ENCODE measurements at regions not wholly inside any gene's neighbourhood (a gene's known extent, or its start where the extent isn't known, plus 50 kb on each side); places are given as distances from the start of the nearest gene placed in this dataset.

DNA sequence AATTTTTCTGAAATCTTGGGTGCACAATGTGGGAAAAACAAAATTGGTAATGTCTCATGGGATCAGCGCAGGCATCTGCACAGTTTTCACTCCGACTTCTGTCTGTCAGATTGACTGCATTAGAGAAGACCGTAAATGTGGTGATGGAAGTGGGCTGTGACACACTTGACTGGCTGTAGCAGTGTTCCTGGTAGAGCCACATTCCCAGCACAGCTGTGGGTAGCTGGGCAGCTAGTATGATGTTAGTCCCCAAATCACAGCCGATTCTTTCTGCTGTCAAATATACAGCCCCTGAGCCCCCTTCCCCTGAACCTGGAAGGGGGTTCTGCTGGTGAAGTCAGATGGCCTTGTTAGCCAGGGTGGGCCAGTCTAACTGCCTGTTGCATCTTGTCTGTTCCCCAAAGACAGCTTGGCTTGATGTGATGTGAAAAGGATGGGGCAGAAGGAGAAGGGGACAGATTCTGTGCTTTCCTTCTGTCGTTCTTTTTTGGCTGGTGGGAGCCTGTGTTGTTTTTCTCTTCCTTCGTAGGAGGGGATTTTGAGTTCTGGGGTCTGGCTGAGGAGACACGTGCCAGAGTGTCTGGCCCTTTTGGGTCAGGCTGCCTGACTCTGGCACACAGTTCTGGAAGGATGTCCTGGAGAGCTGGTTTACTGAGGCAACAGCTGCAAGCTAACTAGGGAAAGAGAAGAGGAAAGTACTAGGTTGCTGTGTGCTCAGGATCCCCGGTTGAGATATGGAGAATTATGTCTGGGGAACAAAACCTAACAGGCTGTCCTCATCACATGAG lies 66.4 kb upstream of the SPRY4 start:
- TF ChIP-seq TAF1 (IDR thresholded peaks at IDR 0.05; ENCODE audit: low read depth, low read length): no peak
- no peak for TF ChIP-seq POLR2A (IDR thresholded peaks at IDR 0.05; ENCODE audit: low read depth, low read length)
- TF ChIP-seq POLR2AphosphoS5 (IDR thresholded peaks at IDR 0.05; ENCODE audit: low read depth, low read length): no peak

Data from GM12891 (cell line).